ENCODE measurements at regions not wholly inside any gene's neighbourhood (a gene's known extent, or its start where the extent isn't known, plus 50 kb on each side); places are given as distances from the start of the nearest gene placed in this dataset.

DNA sequence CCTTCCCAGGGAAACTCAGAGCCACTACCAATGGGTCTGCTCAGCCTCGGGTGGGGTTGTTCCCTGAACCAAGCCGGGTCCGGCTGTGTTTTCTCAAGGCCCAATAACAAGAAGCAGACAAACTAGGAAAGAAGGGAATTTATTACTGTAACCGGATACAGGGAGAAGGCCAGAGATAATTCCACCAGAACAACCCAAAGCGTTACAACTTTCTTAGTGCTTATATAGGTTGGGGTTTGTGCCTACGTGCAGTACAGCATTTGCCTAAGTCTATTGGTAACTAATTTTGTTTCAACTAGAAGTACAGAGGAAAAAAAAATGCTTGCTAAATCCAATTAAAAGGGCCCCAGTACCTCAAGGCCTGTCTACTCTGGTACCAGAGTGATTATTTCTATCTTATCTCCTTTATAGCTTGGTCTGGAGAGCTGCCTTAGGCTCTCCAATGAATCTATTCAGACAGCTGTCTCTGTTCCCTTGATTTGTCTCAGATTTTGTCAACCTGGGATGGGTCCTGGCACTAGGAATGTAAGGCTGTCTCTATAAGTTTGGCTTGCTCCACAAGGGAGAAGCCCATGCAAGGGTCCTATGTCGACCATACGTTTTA, 57.3 kb upstream of the CCDC190 start:
- TF ChIP-seq, protein P1, sequence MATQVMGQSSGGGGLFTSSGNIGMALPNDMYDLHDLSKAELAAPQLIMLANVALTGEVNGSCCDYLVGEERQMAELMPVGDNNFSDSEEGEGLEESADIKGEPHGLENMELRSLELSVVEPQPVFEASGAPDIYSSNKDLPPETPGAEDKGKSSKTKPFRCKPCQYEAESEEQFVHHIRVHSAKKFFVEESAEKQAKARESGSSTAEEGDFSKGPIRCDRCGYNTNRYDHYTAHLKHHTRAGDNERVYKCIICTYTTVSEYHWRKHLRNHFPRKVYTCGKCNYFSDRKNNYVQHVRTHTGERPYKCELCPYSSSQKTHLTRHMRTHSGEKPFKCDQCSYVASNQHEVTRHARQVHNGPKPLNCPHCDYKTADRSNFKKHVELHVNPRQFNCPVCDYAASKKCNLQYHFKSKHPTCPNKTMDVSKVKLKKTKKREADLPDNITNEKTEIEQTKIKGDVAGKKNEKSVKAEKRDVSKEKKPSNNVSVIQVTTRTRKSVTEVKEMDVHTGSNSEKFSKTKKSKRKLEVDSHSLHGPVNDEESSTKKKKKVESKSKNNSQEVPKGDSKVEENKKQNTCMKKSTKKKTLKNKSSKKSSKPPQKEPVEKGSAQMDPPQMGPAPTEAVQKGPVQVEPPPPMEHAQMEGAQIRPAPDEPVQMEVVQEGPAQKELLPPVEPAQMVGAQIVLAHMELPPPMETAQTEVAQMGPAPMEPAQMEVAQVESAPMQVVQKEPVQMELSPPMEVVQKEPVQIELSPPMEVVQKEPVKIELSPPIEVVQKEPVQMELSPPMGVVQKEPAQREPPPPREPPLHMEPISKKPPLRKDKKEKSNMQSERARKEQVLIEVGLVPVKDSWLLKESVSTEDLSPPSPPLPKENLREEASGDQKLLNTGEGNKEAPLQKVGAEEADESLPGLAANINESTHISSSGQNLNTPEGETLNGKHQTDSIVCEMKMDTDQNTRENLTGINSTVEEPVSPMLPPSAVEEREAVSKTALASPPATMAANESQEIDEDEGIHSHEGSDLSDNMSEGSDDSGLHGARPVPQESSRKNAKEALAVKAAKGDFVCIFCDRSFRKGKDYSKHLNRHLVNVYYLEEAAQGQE (IDR thresholded peaks at IDR 0.05; ENCODE audit: low read depth): no peak
- TF ChIP-seq EP300 (IDR thresholded peaks at IDR 0.05; ENCODE audit: borderline replicate concordance): no peak
- no peak for TF ChIP-seq YY1 (IDR thresholded peaks at IDR 0.05; ENCODE audit: low read depth)
- no peak for TF ChIP-seq TCF12 (IDR thresholded peaks at IDR 0.05; ENCODE audit: low read depth)
- no peak for TF ChIP-seq EGR1 (IDR thresholded peaks at IDR 0.05)
- TF ChIP-seq CREB1 (IDR thresholded peaks at IDR 0.05; ENCODE audit: low read depth): no peak
- TF ChIP-seq RAD21 (IDR thresholded peaks at IDR 0.05; ENCODE audit: low read depth): no peak
- TF ChIP-seq FOXM1 (IDR thresholded peaks at IDR 0.05; ENCODE audit: borderline replicate concordance, low read depth): no peak
- no peak for TF ChIP-seq TAF1 (IDR thresholded peaks at IDR 0.05; ENCODE audit: low read depth)
- no peak for TF ChIP-seq NFIC (IDR thresholded peaks at IDR 0.05)
- no peak for TF ChIP-seq TEAD4 (IDR thresholded peaks at IDR 0.05)
- TF ChIP-seq, protein P2, sequence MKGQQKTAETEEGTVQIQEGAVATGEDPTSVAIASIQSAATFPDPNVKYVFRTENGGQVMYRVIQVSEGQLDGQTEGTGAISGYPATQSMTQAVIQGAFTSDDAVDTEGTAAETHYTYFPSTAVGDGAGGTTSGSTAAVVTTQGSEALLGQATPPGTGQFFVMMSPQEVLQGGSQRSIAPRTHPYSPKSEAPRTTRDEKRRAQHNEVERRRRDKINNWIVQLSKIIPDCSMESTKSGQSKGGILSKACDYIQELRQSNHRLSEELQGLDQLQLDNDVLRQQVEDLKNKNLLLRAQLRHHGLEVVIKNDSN (IDR thresholded peaks at IDR 0.05): no peak
- TF ChIP-seq, protein P3, sequence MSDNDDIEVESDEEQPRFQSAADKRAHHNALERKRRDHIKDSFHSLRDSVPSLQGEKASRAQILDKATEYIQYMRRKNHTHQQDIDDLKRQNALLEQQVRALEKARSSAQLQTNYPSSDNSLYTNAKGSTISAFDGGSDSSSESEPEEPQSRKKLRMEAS (IDR thresholded peaks at IDR 0.05): no peak
- TF ChIP-seq CEBPB (IDR thresholded peaks at IDR 0.05): no peak
- no peak for TF ChIP-seq ZBTB7A (IDR thresholded peaks at IDR 0.05; ENCODE audit: low read depth)

DNA sequence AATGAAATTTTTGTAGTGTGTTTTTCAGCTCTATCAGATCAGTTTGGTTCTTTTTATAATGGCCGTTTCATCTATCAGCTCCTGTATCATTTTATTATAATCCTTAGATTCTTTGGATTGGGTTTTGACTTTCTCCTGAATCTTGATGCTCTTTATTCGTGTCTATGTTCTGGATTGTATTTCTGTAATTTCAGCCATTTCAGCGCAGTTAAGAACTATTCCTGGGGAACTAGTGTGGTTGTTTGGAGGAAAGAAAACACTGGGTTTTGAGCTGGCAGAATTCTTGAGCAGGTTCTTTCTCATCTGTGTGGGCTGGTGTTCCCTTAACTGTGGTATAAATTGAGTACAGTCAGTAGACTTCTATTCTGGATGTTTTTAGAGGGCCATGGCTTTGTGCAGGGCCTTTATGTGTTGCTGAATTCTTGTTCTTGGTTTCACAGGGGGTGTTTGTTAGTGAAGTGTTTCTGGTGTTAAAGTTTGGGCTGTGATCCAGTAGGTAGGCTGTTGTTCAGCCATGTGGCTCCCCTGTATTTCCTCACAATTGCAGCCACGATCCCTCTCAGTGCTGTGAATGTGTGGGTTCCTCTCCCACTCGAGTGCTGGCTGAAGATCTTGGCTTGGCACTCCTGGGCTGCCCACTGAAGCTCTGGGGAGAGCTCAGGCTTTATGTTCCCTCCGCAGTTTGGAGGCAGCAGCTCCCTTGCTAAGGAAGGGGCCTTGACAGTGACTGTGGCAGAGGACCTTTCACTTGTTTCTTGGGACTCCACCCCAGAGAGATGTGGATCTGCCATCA, 56.0 kb upstream of the CCDC190 start:
- TF ChIP-seq, protein P3 (IDR thresholded peaks at IDR 0.05): no peak
- TF ChIP-seq EGR1 (IDR thresholded peaks at IDR 0.05): no peak
- TF ChIP-seq, protein P2 (IDR thresholded peaks at IDR 0.05): no peak
- TF ChIP-seq CEBPB (IDR thresholded peaks at IDR 0.05): no peak
- no peak for TF ChIP-seq RAD21 (IDR thresholded peaks at IDR 0.05; ENCODE audit: low read depth)
- no peak for TF ChIP-seq TAF1 (IDR thresholded peaks at IDR 0.05; ENCODE audit: low read depth)
- TF ChIP-seq ZBTB7A (IDR thresholded peaks at IDR 0.05; ENCODE audit: low read depth): no peak
- no peak for TF ChIP-seq YY1 (IDR thresholded peaks at IDR 0.05; ENCODE audit: low read depth)
- no peak for TF ChIP-seq CREB1 (IDR thresholded peaks at IDR 0.05; ENCODE audit: low read depth)
- no peak for TF ChIP-seq EP300 (IDR thresholded peaks at IDR 0.05; ENCODE audit: borderline replicate concordance)

DNA sequence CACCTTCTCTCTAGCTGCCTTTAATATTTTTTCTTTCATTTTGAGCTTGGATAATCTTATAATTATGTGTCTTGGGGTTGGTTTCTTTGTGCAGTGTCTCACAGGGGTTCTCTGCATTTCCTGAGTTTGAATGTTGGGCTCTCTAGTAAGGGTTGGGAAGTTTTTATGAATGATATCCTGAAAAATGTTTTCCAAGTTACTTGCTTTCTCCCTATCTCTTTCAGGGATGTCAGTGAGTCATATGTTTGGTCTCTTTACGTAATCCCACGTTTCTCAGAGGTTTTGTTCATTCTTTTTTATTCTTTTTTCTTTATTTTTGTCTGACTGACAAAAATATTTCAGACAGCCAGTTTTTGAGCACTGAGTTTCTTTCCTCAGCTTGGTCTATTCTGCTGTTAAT, 55.4 kb upstream of the CCDC190 start:
- TF ChIP-seq NFIC (IDR thresholded peaks at IDR 0.05) (no peak), TAF1 (IDR thresholded peaks at IDR 0.05; ENCODE audit: low read depth) (no peak), YY1 (IDR thresholded peaks at IDR 0.05; ENCODE audit: low read depth) (no peak), CREB1 (IDR thresholded peaks at IDR 0.05; ENCODE audit: low read depth) (no peak), EP300 (IDR thresholded peaks at IDR 0.05; ENCODE audit: borderline replicate concordance) (no peak), TEAD4 (IDR thresholded peaks at IDR 0.05) (no peak), RAD21 (IDR thresholded peaks at IDR 0.05; ENCODE audit: low read depth) (no peak), FOXM1 (IDR thresholded peaks at IDR 0.05; ENCODE audit: borderline replicate concordance, low read depth) (no peak), TCF12 (IDR thresholded peaks at IDR 0.05; ENCODE audit: low read depth) (no peak), ZBTB7A (IDR thresholded peaks at IDR 0.05; ENCODE audit: low read depth) (no peak), EGR1 (IDR thresholded peaks at IDR 0.05) (no peak), CEBPB (IDR thresholded peaks at IDR 0.05) (no peak)
- TF ChIP-seq, protein P3 (IDR thresholded peaks at IDR 0.05): no peak
- TF ChIP-seq, protein P2 (IDR thresholded peaks at IDR 0.05): no peak
- TF ChIP-seq, protein P1 (IDR thresholded peaks at IDR 0.05; ENCODE audit: low read depth): no peak

DNA sequence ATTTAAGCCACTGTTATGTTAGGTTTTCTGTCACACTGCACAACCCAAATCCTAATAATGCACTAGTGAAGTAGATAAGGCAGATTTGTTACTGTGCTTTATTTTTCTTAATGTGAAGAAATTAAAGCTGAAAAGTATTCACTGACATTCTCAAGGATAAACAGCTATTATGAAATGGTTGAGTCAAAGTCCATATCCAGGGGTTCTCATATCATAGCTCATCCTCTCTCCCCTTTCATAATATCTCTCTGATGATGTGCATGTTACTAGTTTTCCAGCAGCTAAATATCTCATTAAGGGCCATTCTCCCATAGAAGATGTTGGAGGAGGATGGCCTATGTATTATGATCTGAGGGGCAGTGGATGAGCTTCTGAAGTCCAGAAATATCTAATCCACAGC, 53.6 kb upstream of the CCDC190 start:
- TF ChIP-seq TCF12 (IDR thresholded peaks at IDR 0.05; ENCODE audit: low read depth) (no peak), ZBTB7A (IDR thresholded peaks at IDR 0.05; ENCODE audit: low read depth) (no peak), TEAD4 (IDR thresholded peaks at IDR 0.05) (no peak), CREB1 (IDR thresholded peaks at IDR 0.05; ENCODE audit: low read depth) (no peak), RAD21 (IDR thresholded peaks at IDR 0.05; ENCODE audit: low read depth) (no peak)
- TF ChIP-seq, protein P2 (IDR thresholded peaks at IDR 0.05): no peak
